Calu3 (cell line): ENCODE measurements at regions not wholly inside any gene's neighbourhood (a gene's known extent, or its start where the extent isn't known, plus 50 kb on each side); places are given as distances from the start of the nearest gene placed in this dataset.
"Not testable (repeated sequence)": the region's sequence is repeated elsewhere in the genome, so short reads cannot be mapped to it uniquely, and the experiment has no call there.

Experiments used
- BruUV-seq: library from RNA; stranded (reverse); fragments of 400-500 nt; replicated peaks from 2 replicates; lab custom pipeline; 2021; lab: Mats Ljungman, UMichigan
- CTCF ChIA-PET: fragments of 300-600 bp; sonication (Branson Sonifier 250); formaldehyde crosslinking; loops from one replicate; lab custom pipeline; 2022; ENCODE audit warnings: antibody characterized with exemption; lab: Charles Lee
- DNase-seq: peaks from one replicate; pipeline ENCODE4 v3.0.0; 2022
- H3K27ac Mint-ChIP-seq: one replicate; pipeline ENCODE4 v1.8.0; 2022; ENCODE audit warnings: mixed read lengths; ENCODE audit not compliant: unreplicated experiment
- H3K27me3 Mint-ChIP-seq: one replicate; pipeline ENCODE4 v1.8.0; 2022; ENCODE audit warnings: mixed read lengths; ENCODE audit not compliant: unreplicated experiment
- H3K36me3 Mint-ChIP-seq: one replicate; pipeline ENCODE4 v1.8.0; 2022; ENCODE audit warnings: mild to moderate bottlenecking, moderate library complexity, mixed read lengths; ENCODE audit not compliant: insufficient read depth, unreplicated experiment
- H3K4me1 Mint-ChIP-seq: one replicate; pipeline ENCODE4 v1.8.0; 2022; ENCODE audit warnings: mild to moderate bottlenecking, low read depth, mixed read lengths; ENCODE audit not compliant: unreplicated experiment
- H3K4me3 Mint-ChIP-seq: one replicate; pipeline ENCODE4 v1.8.0; 2022; ENCODE audit warnings: mild to moderate bottlenecking, low read depth, moderate library complexity, mixed read lengths; ENCODE audit not compliant: unreplicated experiment
- H3K9me3 Mint-ChIP-seq: one replicate; pipeline ENCODE4 v1.8.0; 2022; ENCODE audit warnings: low read depth, mixed read lengths; ENCODE audit not compliant: unreplicated experiment
- intact Hi-C: fragments of 100-400 bp; cut with micrococcal nuclease; formaldehyde crosslinking; loops from one replicate; pipeline ENCODE4 v1.10.0; 2022; ENCODE audit not compliant: unreplicated experiment
- TF ChIP-seq, protein P1 (sequence below): fragments of 200-600 bp; IDR thresholded peaks from one replicate; pipeline ENCODE4 v1.8.0; 2022; ENCODE audit warnings: antibody characterized with exemption; ENCODE audit not compliant: unreplicated experiment

DNA sequence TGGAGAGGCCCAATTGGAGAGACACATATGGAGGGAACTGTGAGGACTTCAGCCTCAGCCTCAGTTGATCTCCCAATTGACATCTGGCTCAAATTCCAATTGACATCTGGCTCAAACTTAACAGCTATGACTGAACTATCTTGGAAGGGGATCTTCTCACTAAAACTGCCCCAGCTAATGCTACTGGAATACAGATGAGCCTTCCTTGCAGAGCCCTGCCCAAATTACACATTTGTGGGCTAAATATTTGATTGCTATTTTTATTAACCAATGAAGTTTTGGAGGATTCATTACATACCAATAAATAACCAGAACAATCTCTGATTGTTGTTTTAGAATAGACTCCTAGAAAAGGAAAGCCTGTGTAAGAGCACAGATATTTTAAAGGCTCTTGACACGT is 189.0 kb upstream of the THUMPD2 start:
- H3K9me3 Mint-ChIP-seq, result peaks cover 2% of the 10 kb centered on the region

DNA sequence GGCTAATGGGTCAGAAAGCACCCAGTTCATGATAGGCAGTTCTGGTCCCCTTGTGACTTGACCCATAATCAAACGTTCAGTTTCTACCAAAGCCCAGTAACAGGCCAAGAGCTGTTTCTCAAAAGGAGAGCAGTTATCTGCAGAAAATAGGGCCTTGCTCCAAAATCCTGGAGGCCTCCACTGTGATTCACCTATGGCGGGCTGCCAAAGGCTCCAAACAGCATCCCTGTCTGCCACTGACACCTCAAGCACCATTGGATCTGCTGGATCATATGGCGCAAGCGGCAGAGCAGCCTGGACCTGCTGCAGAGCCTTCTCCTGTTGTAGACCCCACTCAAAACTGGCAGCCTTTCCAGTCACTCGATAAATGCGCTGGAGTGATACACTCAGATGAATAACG is 181.6 kb upstream of the THUMPD2 start:
- BruUV-seq, DNase-seq, intact Hi-C loops, H3K4me3 Mint-ChIP-seq, H3K9me3 Mint-ChIP-seq, H3K27ac Mint-ChIP-seq, CTCF ChIA-PET, H3K27me3 Mint-ChIP-seq, H3K36me3 Mint-ChIP-seq, H3K4me1 Mint-ChIP-seq: not testable (repeated sequence)

More for the DNA sequence above, 189.0 kb upstream of the THUMPD2 start:
- Mint-ChIP-seq H3K4me3 (no peak overlapping the region), H3K27me3 (no peaks in the 10 kb centered on the region), H3K4me1 (no peaks in the 10 kb centered on the region), H3K36me3 (no peaks in the 10 kb centered on the region), H3K27ac (no peak overlapping the region)
- no TSS peak for BruUV-seq
- intact Hi-C loops, result no loop called here
- CTCF ChIA-PET, result no interaction called here
- TF ChIP-seq, protein P1, sequence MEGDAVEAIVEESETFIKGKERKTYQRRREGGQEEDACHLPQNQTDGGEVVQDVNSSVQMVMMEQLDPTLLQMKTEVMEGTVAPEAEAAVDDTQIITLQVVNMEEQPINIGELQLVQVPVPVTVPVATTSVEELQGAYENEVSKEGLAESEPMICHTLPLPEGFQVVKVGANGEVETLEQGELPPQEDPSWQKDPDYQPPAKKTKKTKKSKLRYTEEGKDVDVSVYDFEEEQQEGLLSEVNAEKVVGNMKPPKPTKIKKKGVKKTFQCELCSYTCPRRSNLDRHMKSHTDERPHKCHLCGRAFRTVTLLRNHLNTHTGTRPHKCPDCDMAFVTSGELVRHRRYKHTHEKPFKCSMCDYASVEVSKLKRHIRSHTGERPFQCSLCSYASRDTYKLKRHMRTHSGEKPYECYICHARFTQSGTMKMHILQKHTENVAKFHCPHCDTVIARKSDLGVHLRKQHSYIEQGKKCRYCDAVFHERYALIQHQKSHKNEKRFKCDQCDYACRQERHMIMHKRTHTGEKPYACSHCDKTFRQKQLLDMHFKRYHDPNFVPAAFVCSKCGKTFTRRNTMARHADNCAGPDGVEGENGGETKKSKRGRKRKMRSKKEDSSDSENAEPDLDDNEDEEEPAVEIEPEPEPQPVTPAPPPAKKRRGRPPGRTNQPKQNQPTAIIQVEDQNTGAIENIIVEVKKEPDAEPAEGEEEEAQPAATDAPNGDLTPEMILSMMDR, result no peak
- DNase-seq, result no peak

DNA sequence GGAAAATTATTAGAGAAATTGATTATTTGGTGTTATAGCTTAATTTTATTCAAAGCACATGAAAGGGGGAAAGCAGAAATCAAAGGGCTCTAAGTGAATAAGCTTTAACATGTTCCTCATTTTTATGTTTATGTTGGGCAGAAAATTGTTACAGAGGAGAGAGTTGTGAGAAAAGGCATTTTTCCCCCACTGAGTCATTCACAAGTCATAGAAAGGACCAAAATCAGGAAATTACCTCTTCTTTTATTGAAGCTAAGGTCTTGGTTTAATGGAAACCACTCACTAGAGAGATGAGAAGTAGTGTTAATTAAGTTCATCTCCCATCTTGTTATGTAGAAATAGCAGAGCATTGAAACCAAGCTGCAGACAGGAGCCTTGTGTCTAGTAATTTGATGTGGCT is 175.3 kb upstream of the THUMPD2 start:
- CTCF ChIA-PET, result no interaction called here
- H3K27ac Mint-ChIP-seq, result no peak overlapping the region
- no peak for DNase-seq
- H3K27me3 Mint-ChIP-seq, result no peaks in the 10 kb centered on the region
- H3K4me3 Mint-ChIP-seq, result no peak overlapping the region
- no peaks in the 10 kb centered on the region for H3K36me3 Mint-ChIP-seq
- H3K4me1 Mint-ChIP-seq, result peaks cover 10% of the 10 kb centered on the region
- BruUV-seq, result no TSS peak
- intact Hi-C loops, result no loop called here
- TF ChIP-seq, protein P1, result no peak
- H3K9me3 Mint-ChIP-seq, result no peaks in the 10 kb centered on the region

DNA sequence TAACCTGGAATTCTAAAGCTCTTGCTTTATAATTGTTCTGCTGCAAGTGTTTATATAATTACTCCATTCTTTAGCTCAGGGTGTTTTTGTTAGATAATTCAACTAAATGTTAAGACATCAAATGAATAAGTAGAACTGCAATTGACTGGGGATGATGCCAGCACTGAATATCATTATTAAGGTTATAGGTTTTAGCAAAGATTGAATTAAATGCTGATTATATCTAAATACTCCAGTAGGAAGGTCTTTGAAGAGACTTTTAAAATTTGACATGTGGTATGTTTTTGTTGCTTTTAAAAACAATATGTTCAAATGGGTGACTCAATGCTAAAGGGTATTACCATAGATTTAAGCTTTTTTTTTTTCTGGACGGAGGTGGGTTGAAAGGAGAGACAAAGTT is 170.1 kb upstream of the THUMPD2 start:
- CTCF ChIA-PET, result no interaction called here
- intact Hi-C loops, result no loop called here
- Mint-ChIP-seq H3K4me3 (no peak overlapping the region), H3K27me3 (no peaks in the 10 kb centered on the region), H3K4me1 (peaks cover 6% of the 10 kb centered on the region), H3K27ac (no peak overlapping the region), H3K9me3 (no peaks in the 10 kb centered on the region), H3K36me3 (no peaks in the 10 kb centered on the region)
- TF ChIP-seq, protein P1, result no peak
- no TSS peak for BruUV-seq
- no peak for DNase-seq

DNA sequence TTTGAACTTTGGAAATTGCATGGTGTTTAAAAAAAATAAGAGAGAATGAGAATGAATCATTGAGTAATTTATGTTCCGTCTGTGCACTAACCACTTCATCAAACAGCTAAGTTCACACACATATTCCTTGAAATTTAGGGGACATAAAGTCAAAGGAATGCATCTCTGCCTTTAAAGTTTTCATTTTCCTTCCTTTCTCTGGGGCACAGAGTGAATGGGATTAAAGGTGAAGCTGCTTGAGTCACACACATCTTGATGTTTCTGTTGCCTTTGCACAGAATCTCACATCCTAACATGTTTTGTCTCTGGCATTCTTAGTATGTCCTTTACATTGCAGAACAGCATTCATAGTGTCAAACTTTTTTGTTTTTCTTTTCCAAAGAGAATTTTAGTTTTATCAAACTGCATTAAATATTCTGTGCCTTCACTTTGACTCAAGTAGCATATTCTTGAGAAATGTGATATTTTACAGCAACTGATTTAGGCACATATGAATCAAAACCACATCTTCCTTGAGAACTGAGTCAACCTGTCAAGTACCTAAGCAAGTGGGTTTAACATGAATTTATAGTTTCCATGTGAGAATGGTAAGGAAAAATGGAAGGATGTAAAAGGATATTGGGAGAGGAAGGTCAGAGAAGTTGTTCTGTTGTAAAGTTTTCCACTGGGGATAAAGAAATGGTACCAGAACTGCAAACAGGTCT is 169.1 kb upstream of the THUMPD2 start:
- intact Hi-C loops, result no loop called here
- no peak overlapping the region for H3K4me3 Mint-ChIP-seq
- DNase-seq, result no peak
- no peaks in the 10 kb centered on the region for H3K27me3 Mint-ChIP-seq
- H3K4me1 Mint-ChIP-seq, result no peaks in the 10 kb centered on the region
- no peaks in the 10 kb centered on the region for H3K36me3 Mint-ChIP-seq
- TF ChIP-seq, protein P1, result no peak
- no peak overlapping the region for H3K27ac Mint-ChIP-seq
- CTCF ChIA-PET, result no interaction called here
- no peaks in the 10 kb centered on the region for H3K9me3 Mint-ChIP-seq
- BruUV-seq, result no TSS peak
